IPS-NIHi7 (cell line): ENCODE measurements at regions not wholly inside any gene's neighbourhood (a gene's known extent, or its start where the extent isn't known, plus 50 kb on each side); places are given as distances from the start of the nearest gene placed in this dataset.
"Not testable (repeated sequence)": the region's sequence is repeated elsewhere in the genome, so short reads cannot be mapped to it uniquely, and the experiment has no call there.

Source experiments
- DNase-seq: peaks from one replicate; pipeline ENCODE4 v3.0.0; 2012; ENCODE audit warnings: mixed read lengths; ENCODE audit errors: extremely low spot score

GRCh38 chr2:91497129-91498064 lies 2805.9 kb downstream of the RPIA start:
- DNase-seq = not testable (repeated sequence)

GRCh38 chr2:91498065-91498449 lies 2806.6 kb downstream of the RPIA start:
- DNase-seq = not testable (repeated sequence)

GRCh38 chr2:91498513-91499250 lies 2807.2 kb downstream of the RPIA start:
- DNase-seq = not testable (repeated sequence)

GRCh38 chr2:91499431-91500050 lies 2808.1 kb downstream of the RPIA start:
- not testable (repeated sequence) for DNase-seq

GRCh38 chr2:91500246-91500977 lies 2808.9 kb downstream of the RPIA start:
- not testable (repeated sequence) for DNase-seq

- not testable (repeated sequence) for DNase-seq
These were observed 2809.5 kb downstream of the RPIA start for GRCh38 chr2:91500978-91501310.

GRCh38 chr2:91501481-91502080 lies 2810.1 kb downstream of the RPIA start:
- DNase-seq = not testable (repeated sequence)

GRCh38 chr2:91503572-91503958 lies 2812.1 kb downstream of the RPIA start:
- not testable (repeated sequence) for DNase-seq

GRCh38 chr2:91503959-91504741 lies 2812.7 kb downstream of the RPIA start:
- not testable (repeated sequence) for DNase-seq

GRCh38 chr2:91508816-91509215 lies 2817.3 kb downstream of the RPIA start:
- DNase-seq = not testable (repeated sequence)

- not testable (repeated sequence) for DNase-seq
These were observed 2817.8 kb downstream of the RPIA start for GRCh38 chr2:91509276-91509675.

- not testable (repeated sequence) for DNase-seq
These were observed 2819.7 kb downstream of the RPIA start for GRCh38 chr2:91511166-91511565.

- DNase-seq = not testable (repeated sequence)
These were observed 2824.5 kb downstream of the RPIA start for GRCh38 chr2:91515966-91516365.

- DNase-seq = not testable (repeated sequence)
These were observed 2825.2 kb downstream of the RPIA start for GRCh38 chr2:91516669-91517068.

GRCh38 chr2:91517846-91518245 lies 2826.4 kb downstream of the RPIA start:
- DNase-seq = not testable (repeated sequence)

GRCh38 chr2:91518361-91518981 lies 2827.0 kb downstream of the RPIA start:
- DNase-seq = not testable (repeated sequence)

GRCh38 chr2:91519359-91519758 lies 2827.9 kb downstream of the RPIA start:
- not testable (repeated sequence) for DNase-seq

GRCh38 chr2:91519914-91520313 lies 2828.4 kb downstream of the RPIA start:
- not testable (repeated sequence) for DNase-seq

- DNase-seq = not testable (repeated sequence)
These were observed 2829.1 kb downstream of the RPIA start for GRCh38 chr2:91520523-91520922.
